H9 (cell line): ENCODE measurements at regions not wholly inside any gene's neighbourhood (a gene's known extent, or its start where the extent isn't known, plus 50 kb on each side); places are given as distances from the start of the nearest gene placed in this dataset.

Experiments
- DNase-seq: peaks from one replicate; pipeline ENCODE4 v3.0.0-alpha.2; 2017
- H2AFZ ChIP-seq: one replicate; pipeline ENCODE4 v1.6.1; 2013; ENCODE audit warnings: mild to moderate bottlenecking, low read length, control low read depth, moderate library complexity
- H2AK5ac ChIP-seq: 2 replicates; pipeline ENCODE4 v1.6.1; 2013; ENCODE audit warnings: low read length, control low read depth, mixed read lengths; ENCODE audit not compliant: insufficient read length
- H2BK120ac ChIP-seq: one replicate; pipeline ENCODE4 v1.6.1; 2013; ENCODE audit warnings: low read depth, mild to moderate bottlenecking, low read length, control low read depth, inconsistent platforms; ENCODE audit not compliant: poor library complexity, severe bottlenecking
- H2BK12ac ChIP-seq: 2 replicates; pipeline ENCODE4 v1.6.1; 2013; ENCODE audit warnings: low read length, control low read depth, mixed read lengths, low read depth; ENCODE audit not compliant: insufficient read length
- H2BK15ac ChIP-seq: 2 replicates; pipeline ENCODE4 v1.6.1; 2013; ENCODE audit warnings: low read depth, low read length, control low read depth
- H2BK20ac ChIP-seq: one replicate; pipeline ENCODE4 v1.6.1; 2013; ENCODE audit warnings: low read depth, mild to moderate bottlenecking, low read length, control low read depth, inconsistent platforms; ENCODE audit not compliant: poor library complexity, severe bottlenecking
- H2BK5ac ChIP-seq: 2 replicates; pipeline ENCODE4 v1.6.1; 2013; ENCODE audit warnings: low read length, control low read depth, mixed read lengths; ENCODE audit not compliant: insufficient read length
- H3K14ac ChIP-seq: 2 replicates; pipeline ENCODE4 v1.6.1; 2013; ENCODE audit warnings: low read length, control low read depth; ENCODE audit not compliant: insufficient read depth
- H3K18ac ChIP-seq: 2 replicates; pipeline ENCODE4 v1.6.1; 2013; ENCODE audit warnings: low read depth, mild to moderate bottlenecking, mixed read lengths, low read length, control low read depth; ENCODE audit not compliant: insufficient read length
- H3K23ac ChIP-seq: 2 replicates; pipeline ENCODE4 v1.6.1; 2013; ENCODE audit warnings: low read length, control low read depth, mixed read lengths, low read depth; ENCODE audit not compliant: insufficient read length
- H3K23me2 ChIP-seq: 2 replicates; pipeline ENCODE4 v1.6.1; 2013; ENCODE audit warnings: low read depth, mild to moderate bottlenecking, mixed read lengths, low read length, control low read depth; ENCODE audit not compliant: insufficient read length, poor library complexity, severe bottlenecking
- H3K27ac ChIP-seq: 2 replicates; pipeline ENCODE4 v1.5.1; 2013; ENCODE audit warnings: low read length, control low read depth, mixed read lengths, low read depth; ENCODE audit not compliant: insufficient read length
- H3K27me3 ChIP-seq: 2 replicates; pipeline ENCODE4 v1.6.1; 2013; ENCODE audit warnings: low read length, control low read depth, inconsistent platforms; ENCODE audit not compliant: insufficient read depth
- H3K4ac ChIP-seq: 2 replicates; pipeline ENCODE4 v1.6.1; 2013; ENCODE audit warnings: low read depth, mild to moderate bottlenecking, control low read depth, inconsistent platforms, low read length, moderate library complexity
- H3K4me1 ChIP-seq: 2 replicates; pipeline ENCODE4 v1.6.1; 2013; ENCODE audit warnings: low read length, control low read depth, inconsistent platforms; ENCODE audit not compliant: insufficient read depth
- H3K4me2 ChIP-seq: 2 replicates; pipeline ENCODE4 v1.6.1; 2013; ENCODE audit warnings: low read length, control low read depth, mixed read lengths; ENCODE audit not compliant: insufficient read length, insufficient read depth
- H3K56ac ChIP-seq: 2 replicates; pipeline ENCODE4 v1.6.1; 2013; ENCODE audit warnings: low read depth, mild to moderate bottlenecking, mixed read lengths, low read length, control low read depth; ENCODE audit not compliant: insufficient read length
- H3K79me1 ChIP-seq: 2 replicates; pipeline ENCODE4 v1.6.1; 2013; ENCODE audit warnings: low read depth, mild to moderate bottlenecking, moderate library complexity, low read length, control low read depth, inconsistent platforms; ENCODE audit not compliant: insufficient read depth, poor library complexity, severe bottlenecking
- H3K79me2 ChIP-seq: 2 replicates; pipeline ENCODE4 v1.6.1; 2013; ENCODE audit warnings: low read length, control low read depth, inconsistent platforms; ENCODE audit not compliant: insufficient read depth
- H3K9ac ChIP-seq: 2 replicates; pipeline ENCODE4 v1.6.1; 2013; ENCODE audit warnings: low read length, control low read depth, mixed read lengths; ENCODE audit not compliant: insufficient read length; ENCODE audit errors: extremely low read depth
- H3K9me3 ChIP-seq: one replicate; pipeline ENCODE4 v1.6.1; 2013; ENCODE audit warnings: low read depth, low read length, inconsistent platforms; ENCODE audit not compliant: control insufficient read depth
- H3T11ph ChIP-seq: one replicate; pipeline ENCODE4 v1.6.1; 2013; ENCODE audit warnings: mild to moderate bottlenecking, low read length, control low read depth, inconsistent platforms
- H4K20me1 ChIP-seq: one replicate; pipeline ENCODE4 v1.6.1; 2013; ENCODE audit not compliant: control insufficient read depth, insufficient read length, insufficient read depth
- H4K5ac ChIP-seq: 2 replicates; pipeline ENCODE4 v1.6.1; 2013; ENCODE audit warnings: low read depth, mild to moderate bottlenecking, mixed read lengths, low read length, control low read depth; ENCODE audit not compliant: insufficient read length
- H4K8ac ChIP-seq: replicated peaks from 2 replicates; pipeline ENCODE4 v1.6.1; 2013; ENCODE audit warnings: low read length, control low read depth, mixed read lengths, low read depth; ENCODE audit not compliant: insufficient read length
- H4K91ac ChIP-seq: 2 replicates; pipeline ENCODE4 v1.6.1; 2013; ENCODE audit warnings: low read depth, mild to moderate bottlenecking, moderate library complexity, mixed read lengths, low read length, control low read depth; ENCODE audit not compliant: insufficient read length
- H3K27ac Mint-ChIP-seq, 3 experiments: 2 replicates in 2 of 3; 3 replicates in 1 of 3; pipeline ENCODE4 v1.8.0; 2020 to 2021; ENCODE audit warnings: mixed read lengths in 3 of 3, mild to moderate bottlenecking in 1 of 3, moderate library complexity in 1 of 3
- H3K27me3 Mint-ChIP-seq: 2 replicates; pipeline ENCODE4 v1.8.0; 2021; ENCODE audit warnings: low read depth, mild to moderate bottlenecking, moderate library complexity, mixed read lengths
- H3K36me3 Mint-ChIP-seq, 3 experiments: 2 replicates in 2 of 3; 3 replicates in 1 of 3; pipeline ENCODE4 v1.8.0; 2020 to 2021; ENCODE audit warnings: low read depth in 3 of 3, mixed read lengths in 3 of 3; ENCODE audit not compliant: insufficient read depth in 1 of 3
- H3K4me1 Mint-ChIP-seq, 2 experiments: 2 replicates each; pipeline ENCODE4 v1.8.0; 2020; ENCODE audit warnings: mixed read lengths in 2 of 2
- H3K4me3 Mint-ChIP-seq, 2 experiments: 2 replicates in 1 of 2; 3 replicates in 1 of 2; pipeline ENCODE4 v1.8.0; 2020 to 2021; ENCODE audit warnings: mild to moderate bottlenecking in 2 of 2, mixed read lengths in 2 of 2, moderate library complexity in 1 of 2
- H3K9me3 Mint-ChIP-seq, 2 experiments: 2 replicates in 1 of 2; 3 replicates in 1 of 2; pipeline ENCODE4 v1.8.0; 2020; ENCODE audit warnings: mild to moderate bottlenecking in 2 of 2, mixed read lengths in 2 of 2, moderate library complexity in 1 of 2
- CTCF ChIP-seq: fragments of 200-600 bp; sonication (generic); conservative IDR thresholded peaks from 3 replicates; pipeline ENCODE4 v1.8.0; 2021; ENCODE audit warnings: antibody characterized with exemption, mild to moderate bottlenecking
- WGBS: extraction: QIAGEN DNeasy Blood & Tissue Kit; methylation state at CpG from one replicate; pipeline ENCODE4 v1.1.7; 2013; ENCODE audit warnings: missing lambda C conversion rate, low lambda C conversion rate, mixed read lengths; ENCODE audit not compliant: insufficient read length; ENCODE audit errors: extremely low coverage; 5-methylcytosine and 5-hydroxymethylcytosine counted together

GRCh38 chr5:96247708-96248107 is 185.3 kb downstream of the PCSK1 start:
- no peaks in the 10 kb centered on the region for H3K79me2 ChIP-seq
- no peak overlapping the region for H3K27ac ChIP-seq
- H4K20me1 ChIP-seq = no peaks in the 10 kb centered on the region
- no peak overlapping the region for H3K4ac ChIP-seq
- WGBS = no CpG with 5 or more reads among the region's 2 CpGs
- H3K9me3 ChIP-seq = no peaks in the 10 kb centered on the region
- no peak overlapping the region for H3K56ac ChIP-seq
- no peak overlapping the region for H2BK12ac ChIP-seq
- H3K4me2 ChIP-seq = no peak overlapping the region
- H3K27me3 ChIP-seq = no peaks in the 10 kb centered on the region
- H3K79me1 ChIP-seq = no peaks in the 10 kb centered on the region
- H3T11ph ChIP-seq = no peak overlapping the region
- H4K5ac ChIP-seq = no peak overlapping the region
- H3K4me1 ChIP-seq = no peaks in the 10 kb centered on the region
- H3K27me3 Mint-ChIP-seq = no peaks in the 10 kb centered on the region
- H3K18ac ChIP-seq = no peak overlapping the region
- H2BK120ac ChIP-seq = no peak overlapping the region
- no peak overlapping the region for H3K23ac ChIP-seq
- H3K9ac ChIP-seq = no peak overlapping the region
- H2BK15ac ChIP-seq = no peak overlapping the region
- H3K4me1 Mint-ChIP-seq = peaks cover 3 to 4% of the 10 kb centered on the region in 2 experiments; a peak in 3 of 4 replicates
- H2AK5ac ChIP-seq = no peak overlapping the region
- no peaks in the 10 kb centered on the region for H3K9me3 Mint-ChIP-seq
- H3K4me3 Mint-ChIP-seq = no peak overlapping the region
- no peak overlapping the region for H3K27ac Mint-ChIP-seq
- no peaks in the 10 kb centered on the region for H3K36me3 Mint-ChIP-seq
- H2BK20ac ChIP-seq = no peak overlapping the region
- no peak overlapping the region for H2AFZ ChIP-seq
- no peak overlapping the region for H4K8ac ChIP-seq
- no peak overlapping the region for H3K14ac ChIP-seq
- no peak overlapping the region for H4K91ac ChIP-seq
- H3K23me2 ChIP-seq = no peaks in the 10 kb centered on the region
- TF ChIP-seq CTCF = no peak
- no peak overlapping the region for H2BK5ac ChIP-seq
- DNase-seq = no peak
